Kidney glomerular epithelial cell (primary cell): ENCODE measurements at regions not wholly inside any gene's neighbourhood (a gene's known extent, or its start where the extent isn't known, plus 50 kb on each side); places are given as distances from the start of the nearest gene placed in this dataset.

ENCODE experiments used
- DNase-seq: peaks from one replicate; lab custom pipeline; 2025; lab: John Stamatoyannopoulos, UW

- DNase-seq = no peak
Observed at GRCh38 chr17:79395066-79395465, 215.8 kb downstream of the RBFOX3 start.

- peak; percentile 40 for DNase-seq
Observed at GRCh38 chr17:79393358-79394052, 217.3 kb downstream of the RBFOX3 start.

GRCh38 chr17:79392598-79392997 is 218.3 kb downstream of the RBFOX3 start:
- DNase-seq = no peak

- DNase-seq = peak; percentile 25
Observed at GRCh38 chr17:79391376-79392233, 219.2 kb downstream of the RBFOX3 start.

- DNase-seq = no peak
Observed at GRCh38 chr17:79389896-79390295, 221.0 kb downstream of the RBFOX3 start.

- DNase-seq = peak; percentile 0
Observed at GRCh38 chr17:79388556-79389295, 222.1 kb downstream of the RBFOX3 start.

GRCh38 chr17:79387783-79388182 is 223.1 kb downstream of the RBFOX3 start:
- no peak for DNase-seq

GRCh38 chr17:79385962-79386563 is 224.8 kb downstream of the RBFOX3 start:
- DNase-seq = no peak

GRCh38 chr17:79382313-79382712 is 228.5 kb downstream of the RBFOX3 start:
- no peak for DNase-seq

- DNase-seq = no peak
Observed at GRCh38 chr17:79379700-79380445, 231.0 kb downstream of the RBFOX3 start.

- no peak for DNase-seq
Observed at GRCh38 chr17:79377230-79377786, 233.5 kb downstream of the RBFOX3 start.

- no peak for DNase-seq
Observed at GRCh38 chr17:79374807-79375206, 236.0 kb downstream of the RBFOX3 start.

- DNase-seq = no peak
Observed at GRCh38 chr17:79374087-79374689, 236.7 kb downstream of the RBFOX3 start.

- DNase-seq = no peak
Observed at GRCh38 chr17:79372470-79373238, 238.2 kb downstream of the RBFOX3 start.

GRCh38 chr17:79371984-79372383 is 238.9 kb downstream of the RBFOX3 start:
- DNase-seq = no peak

- no peak for DNase-seq
Observed at GRCh38 chr17:79370594-79370993, 240.3 kb downstream of the RBFOX3 start.

GRCh38 chr17:79370126-79370525 is 240.7 kb downstream of the RBFOX3 start:
- DNase-seq = no peak

- no peak for DNase-seq
Observed at GRCh38 chr17:79369532-79369931, 241.3 kb downstream of the RBFOX3 start.

- no peak for DNase-seq
Observed at GRCh38 chr17:79369001-79369400, 241.8 kb downstream of the RBFOX3 start.

GRCh38 chr17:79368521-79368920 is 242.3 kb downstream of the RBFOX3 start:
- no peak for DNase-seq
